Body of pancreas (tissue), 4 donors: ENCODE measurements at regions not wholly inside any gene's neighbourhood (a gene's known extent, or its start where the extent isn't known, plus 50 kb on each side); places are given as distances from the start of the nearest gene placed in this dataset.

Source experiments
- CTCF ChIP-seq, 7 experiments: fragments of 450-650 bp in 4 of 7; fragments of 200-600 bp in 3 of 7; sonication (generic) in 3 of 7; IDR thresholded peaks; one replicate each; pipeline ENCODE4 v1.5.1; 2016 to 2019; ENCODE audit warnings: antibody characterized with exemption in 7 of 7
- POLR2A ChIP-seq, 3 donors: fragments of 450-650 bp; IDR thresholded peaks; one replicate each; pipeline ENCODE4 v1.6.1; 2016; ENCODE audit warnings: antibody characterized with exemption in 3 of 3, mild to moderate bottlenecking in 2 of 3

DNA sequence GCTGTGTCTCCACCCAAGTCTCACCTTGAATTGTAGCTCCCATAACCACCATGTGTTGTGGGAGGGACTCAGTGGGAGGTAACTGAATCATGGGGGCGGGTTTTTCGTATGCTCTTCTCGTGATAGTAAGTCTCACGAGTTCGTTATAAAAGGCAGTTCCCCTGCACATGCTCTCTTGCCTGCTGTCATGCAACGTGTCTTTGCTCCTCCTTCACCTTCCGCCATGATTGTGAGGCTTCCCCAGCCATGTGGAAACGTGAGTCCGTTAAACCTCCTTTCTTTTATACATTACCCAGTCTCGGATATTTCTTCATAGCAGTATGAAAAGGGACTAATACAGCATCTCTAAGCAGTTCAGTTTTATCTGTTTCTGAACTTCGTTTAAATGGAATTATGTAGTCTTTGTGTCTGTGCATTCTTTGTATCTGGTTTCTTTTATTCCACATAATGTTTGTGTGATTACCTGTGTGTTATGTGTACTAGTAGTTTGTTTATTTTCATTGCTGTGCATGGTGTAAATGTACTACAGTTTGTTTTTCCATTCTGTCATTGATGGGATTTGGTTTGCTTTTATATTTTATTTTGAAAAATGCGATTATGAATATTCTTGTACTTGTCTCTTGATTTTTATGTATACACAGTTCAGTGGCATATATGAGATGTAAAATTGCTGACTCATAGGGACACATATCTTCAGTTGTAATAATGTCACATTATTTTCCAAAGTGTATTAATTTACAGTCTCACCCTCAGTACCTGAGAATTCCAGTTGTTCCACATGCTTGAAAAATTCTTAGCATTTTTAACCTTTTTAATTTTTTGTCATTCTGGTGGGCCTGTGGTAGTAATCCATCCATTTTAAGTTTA is 304.9 kb downstream of the GBA3 start:
- no peak for TF ChIP-seq CTCF (IDR thresholded peaks at IDR 0.05)
- TF ChIP-seq POLR2A (IDR thresholded peaks at IDR 0.05), result no peak
